Keratinocyte (primary cell): ENCODE measurements at regions not wholly inside any gene's neighbourhood (a gene's known extent, or its start where the extent isn't known, plus 50 kb on each side); places are given as distances from the start of the nearest gene placed in this dataset.

Experiments
- EZH2 ChIP-seq: IDR thresholded peaks from one replicate; pipeline ENCODE4 v1.6.1; 2012; ENCODE audit warnings: inconsistent platforms, mild to moderate bottlenecking, low read length, moderate library complexity
- TF ChIP-seq, protein P1 (sequence below), 3 experiments: IDR thresholded peaks in 1 of 3; conservative IDR thresholded peaks in 1 of 3; optimal IDR thresholded peaks in 1 of 3; 2 replicates in 2 of 3; 3 replicates in 1 of 3; pipeline versions ENCODE3 to v1.5.1; 2011; ENCODE audit warnings: low read length in 3 of 3, mild to moderate bottlenecking in 3 of 3, moderate library complexity in 2 of 3, control low read depth in 1 of 3, inconsistent platforms in 1 of 3; ENCODE audit not compliant: insufficient read depth in 2 of 3; ENCODE audit errors: extremely low read depth in 1 of 3

DNA sequence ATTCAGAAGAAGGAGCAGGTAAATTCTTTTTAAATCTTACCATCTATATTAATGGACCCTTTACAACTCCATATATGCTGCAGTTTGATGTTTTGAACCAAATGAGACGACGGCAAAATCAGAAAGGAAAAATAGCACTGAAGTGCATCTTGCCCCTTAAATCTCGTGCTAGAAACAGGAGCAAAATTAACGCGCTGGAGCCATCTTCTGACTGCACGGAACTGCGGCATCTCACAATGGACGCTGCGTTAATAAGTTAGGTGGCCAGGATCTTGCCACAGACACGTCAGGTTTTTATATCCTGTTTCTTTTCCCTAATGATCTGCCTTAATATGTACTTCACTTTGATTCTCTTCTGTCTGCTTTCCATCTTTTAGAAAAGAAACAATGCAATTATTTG lies 354.5 kb downstream of the TFEC start:
- TF ChIP-seq EZH2 = no peak
- TF ChIP-seq, protein P1, sequence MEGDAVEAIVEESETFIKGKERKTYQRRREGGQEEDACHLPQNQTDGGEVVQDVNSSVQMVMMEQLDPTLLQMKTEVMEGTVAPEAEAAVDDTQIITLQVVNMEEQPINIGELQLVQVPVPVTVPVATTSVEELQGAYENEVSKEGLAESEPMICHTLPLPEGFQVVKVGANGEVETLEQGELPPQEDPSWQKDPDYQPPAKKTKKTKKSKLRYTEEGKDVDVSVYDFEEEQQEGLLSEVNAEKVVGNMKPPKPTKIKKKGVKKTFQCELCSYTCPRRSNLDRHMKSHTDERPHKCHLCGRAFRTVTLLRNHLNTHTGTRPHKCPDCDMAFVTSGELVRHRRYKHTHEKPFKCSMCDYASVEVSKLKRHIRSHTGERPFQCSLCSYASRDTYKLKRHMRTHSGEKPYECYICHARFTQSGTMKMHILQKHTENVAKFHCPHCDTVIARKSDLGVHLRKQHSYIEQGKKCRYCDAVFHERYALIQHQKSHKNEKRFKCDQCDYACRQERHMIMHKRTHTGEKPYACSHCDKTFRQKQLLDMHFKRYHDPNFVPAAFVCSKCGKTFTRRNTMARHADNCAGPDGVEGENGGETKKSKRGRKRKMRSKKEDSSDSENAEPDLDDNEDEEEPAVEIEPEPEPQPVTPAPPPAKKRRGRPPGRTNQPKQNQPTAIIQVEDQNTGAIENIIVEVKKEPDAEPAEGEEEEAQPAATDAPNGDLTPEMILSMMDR (optimal IDR thresholded peaks at IDR 0.05 in 1 of 3, IDR thresholded peaks at IDR 0.05 in 1 of 3, conservative IDR thresholded peaks at IDR 0.05 in 1 of 3; ENCODE audit: extremely low read depth in 1 of 3, insufficient read depth in 2 of 3, low read length in 3 of 3) = peak; percentile 6 to 75 (median 23)
